GM03348 (cell line): ENCODE measurements at regions not wholly inside any gene's neighbourhood (a gene's known extent, or its start where the extent isn't known, plus 50 kb on each side); places are given as distances from the start of the nearest gene placed in this dataset.

ENCODE experiments used
- DNase-seq: peaks from one replicate; pipeline ENCODE4 v3.0.0; 2012; ENCODE audit warnings: low spot score

DNA sequence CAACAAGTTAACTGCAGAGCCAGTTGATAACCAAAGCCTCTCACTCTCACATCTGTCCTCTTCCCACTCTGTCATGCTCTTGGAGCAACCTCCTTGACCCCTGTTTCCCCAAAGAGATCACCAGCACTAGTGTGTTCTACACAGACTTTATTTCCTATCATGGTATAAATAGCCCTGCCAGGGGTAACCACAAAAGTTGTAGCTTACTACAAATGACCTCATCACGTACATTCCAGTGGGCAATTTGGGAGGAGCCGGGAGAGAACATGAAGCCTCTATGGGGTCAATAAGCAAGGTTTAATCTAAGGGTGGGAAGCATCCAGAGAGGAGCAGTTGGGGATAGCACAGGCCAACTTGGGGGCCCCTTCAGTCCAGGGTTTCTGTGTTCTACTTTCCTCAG is 186.5 kb downstream of the KCNA5 start:
- DNase-seq = peak; percentile 57

DNA sequence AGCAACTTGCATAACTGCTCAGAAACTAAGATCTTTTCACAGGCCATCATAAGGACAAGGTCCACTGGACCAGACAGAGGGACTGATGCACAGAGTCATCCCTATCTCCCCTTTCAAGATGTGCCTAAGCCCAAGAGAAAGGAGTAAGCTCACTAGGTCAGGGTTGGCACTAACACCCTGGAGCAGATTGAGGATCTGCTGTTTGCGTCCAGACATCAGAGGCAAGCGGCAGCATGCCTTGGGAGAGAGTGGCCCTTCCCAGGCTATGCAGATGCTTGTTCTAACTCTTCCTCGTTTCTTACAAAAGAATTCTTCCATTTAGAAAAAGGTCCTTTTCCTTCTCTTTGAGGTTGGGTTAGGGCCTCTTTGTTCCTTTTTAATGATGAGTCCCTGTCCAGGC is 187.2 kb downstream of the KCNA5 start:
- no peak for DNase-seq

DNA sequence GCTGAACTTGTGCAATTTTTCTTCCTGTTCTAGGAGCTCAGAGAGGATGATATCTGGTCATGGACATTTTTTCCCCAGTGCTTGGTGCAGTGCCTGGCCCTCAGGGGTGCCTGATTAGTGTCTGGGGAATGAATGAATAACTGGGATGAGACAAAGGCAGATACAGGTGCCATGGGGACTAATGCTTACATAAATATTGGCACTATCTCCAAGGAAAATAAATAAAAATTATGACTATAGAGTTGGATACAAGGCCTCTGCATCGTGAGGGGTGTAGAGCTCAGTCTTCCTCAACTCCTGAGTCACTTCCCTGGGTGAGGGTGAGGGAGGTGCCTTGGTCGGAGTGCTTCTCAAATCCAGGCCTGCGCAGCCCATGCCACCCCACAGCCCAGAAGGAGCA is 188.6 kb downstream of the KCNA5 start:
- no peak for DNase-seq

DNA sequence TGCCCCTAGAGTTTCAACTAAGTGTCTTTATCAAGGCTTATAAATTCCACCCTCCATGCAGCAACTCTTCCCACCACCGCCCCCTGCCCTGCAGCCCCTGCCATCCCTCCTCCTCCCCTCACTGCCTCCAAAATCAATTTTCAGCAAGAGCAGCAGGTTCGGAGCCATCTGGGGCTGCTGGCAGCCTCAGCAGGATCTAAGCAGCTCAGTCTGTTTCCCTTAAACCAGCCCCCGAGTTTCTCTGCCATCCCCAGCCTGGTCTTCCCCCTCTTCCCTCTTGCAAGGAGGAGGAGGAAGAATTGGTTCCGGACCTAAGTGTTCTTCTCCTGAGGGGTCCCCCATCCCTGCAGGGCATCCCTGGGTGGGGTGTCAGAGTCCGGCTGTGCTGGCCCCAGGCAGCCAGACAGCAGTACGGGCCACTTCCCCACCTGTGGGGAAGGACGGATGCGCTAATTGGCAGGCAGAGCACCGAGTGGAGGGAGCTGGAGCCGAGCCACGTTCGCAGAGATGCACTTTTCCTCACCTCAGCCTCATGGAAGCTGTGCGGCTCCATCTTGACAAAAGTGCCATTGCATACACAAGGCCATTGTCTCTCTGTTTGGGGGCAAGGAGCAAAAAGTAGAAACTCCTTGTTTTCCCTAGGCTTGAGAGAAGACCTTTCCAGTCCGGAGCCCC is 189.3 kb downstream of the KCNA5 start:
- DNase-seq = no peak

DNA sequence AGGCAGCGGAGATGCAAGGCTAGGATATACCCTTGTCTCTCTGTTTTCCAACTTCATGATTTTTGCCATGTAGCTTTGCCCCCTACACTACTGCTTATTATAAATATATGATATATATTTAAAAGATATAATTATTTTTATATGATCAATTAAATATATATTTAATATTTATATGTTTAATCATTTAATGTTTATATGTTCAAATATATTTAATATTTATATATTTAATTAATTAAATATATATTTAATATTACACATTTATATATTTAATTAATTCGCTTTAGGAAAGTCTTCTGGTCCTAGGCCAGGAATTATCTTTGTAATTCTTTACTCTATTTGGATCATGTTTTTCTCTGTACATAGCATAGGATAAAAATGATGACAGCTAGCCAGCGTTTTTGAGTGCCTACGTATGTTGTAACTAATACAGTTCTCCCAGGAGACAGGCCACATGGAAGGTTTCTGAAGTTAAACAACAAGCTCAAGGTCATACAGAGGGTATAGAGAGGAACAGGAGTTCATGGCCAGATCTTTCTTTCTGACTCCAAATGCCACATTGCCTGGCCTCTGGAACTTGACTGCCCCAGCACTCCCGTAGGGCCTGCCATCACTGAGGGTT is 192.5 kb downstream of the KCNA5 start:
- no peak for DNase-seq

DNA sequence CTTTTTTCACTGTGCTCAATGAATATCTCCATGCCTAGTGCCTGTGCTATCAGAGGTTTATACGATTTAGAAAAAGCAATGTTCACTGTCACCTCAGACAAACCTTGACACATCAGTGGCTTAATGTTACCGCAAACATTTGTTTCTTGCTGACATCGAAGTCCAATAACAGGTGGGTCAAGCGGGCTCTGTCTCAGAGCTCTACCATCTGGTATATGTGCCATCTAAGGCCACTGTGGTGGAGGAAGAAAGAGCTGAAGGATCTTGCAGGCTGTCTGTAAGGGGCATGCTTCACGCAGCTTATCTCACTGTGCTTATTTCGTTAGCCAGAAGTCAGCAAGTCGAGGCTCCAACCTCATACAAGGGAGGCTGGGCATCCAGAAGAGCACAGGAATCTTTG is 189.5 kb upstream of the NTF3 start:
- no peak for DNase-seq

DNA sequence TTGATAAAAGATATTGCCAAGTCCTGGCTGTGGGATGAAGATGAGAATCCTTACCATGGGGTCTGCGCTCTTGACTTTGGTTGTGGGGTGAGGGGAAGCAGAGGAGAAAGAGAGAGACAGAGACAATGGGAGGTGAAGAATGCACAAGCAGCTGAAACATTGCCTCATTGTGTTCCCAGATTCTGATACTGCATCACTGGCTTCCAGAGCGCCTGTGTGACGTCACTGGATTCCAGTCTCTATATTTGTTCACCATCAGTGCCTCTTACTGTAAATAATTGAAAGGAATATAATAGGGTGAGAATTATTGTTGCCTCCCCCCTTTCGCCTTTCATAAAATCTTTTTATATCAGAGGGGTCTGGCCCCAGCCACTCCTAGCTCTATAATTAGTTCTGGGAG is 188.9 kb upstream of the NTF3 start:
- DNase-seq = no peak

DNA sequence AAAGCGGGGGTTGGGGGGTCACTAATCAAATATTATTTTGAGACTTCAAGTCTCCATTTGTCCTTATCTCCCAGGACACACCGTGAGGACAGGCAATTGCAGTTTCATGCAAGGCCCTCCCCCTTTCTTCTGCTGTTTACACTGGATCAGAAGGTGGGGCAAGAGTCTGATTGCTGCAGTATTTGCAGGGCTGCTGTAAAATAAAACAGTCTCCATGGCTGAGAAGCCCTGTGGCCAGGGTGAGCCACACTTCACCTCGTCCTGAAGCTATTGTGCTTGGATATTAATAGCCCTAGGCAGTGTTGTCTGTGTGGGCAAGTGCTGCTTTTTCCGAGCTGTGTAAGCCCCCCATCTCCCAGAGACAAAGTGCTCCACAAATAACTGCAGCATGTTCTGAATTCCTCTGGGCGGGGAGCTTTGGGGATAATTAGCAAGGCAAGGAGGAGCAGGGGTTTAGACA is 187.4 kb upstream of the NTF3 start:
- no peak for DNase-seq

DNA sequence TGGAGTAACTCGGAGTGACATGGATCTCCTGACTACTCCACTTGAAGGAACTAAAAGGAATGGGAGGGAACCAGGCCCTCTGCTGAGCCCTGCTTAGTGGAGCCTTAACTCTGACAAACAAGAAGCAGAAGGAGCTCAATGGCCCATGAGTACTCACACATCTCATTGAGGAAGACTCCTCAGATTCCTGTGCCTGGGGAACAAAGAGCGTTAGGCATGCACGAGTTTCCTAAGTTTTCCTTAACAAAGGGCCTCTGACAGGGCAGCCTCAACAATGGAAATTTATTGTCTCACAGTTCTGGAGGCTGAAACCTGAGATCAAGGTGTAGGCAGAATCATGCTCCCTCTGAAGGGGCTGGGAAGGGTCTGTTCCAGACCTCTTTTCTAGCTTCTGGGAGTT is 185.7 kb upstream of the NTF3 start:
- no peak for DNase-seq

DNA sequence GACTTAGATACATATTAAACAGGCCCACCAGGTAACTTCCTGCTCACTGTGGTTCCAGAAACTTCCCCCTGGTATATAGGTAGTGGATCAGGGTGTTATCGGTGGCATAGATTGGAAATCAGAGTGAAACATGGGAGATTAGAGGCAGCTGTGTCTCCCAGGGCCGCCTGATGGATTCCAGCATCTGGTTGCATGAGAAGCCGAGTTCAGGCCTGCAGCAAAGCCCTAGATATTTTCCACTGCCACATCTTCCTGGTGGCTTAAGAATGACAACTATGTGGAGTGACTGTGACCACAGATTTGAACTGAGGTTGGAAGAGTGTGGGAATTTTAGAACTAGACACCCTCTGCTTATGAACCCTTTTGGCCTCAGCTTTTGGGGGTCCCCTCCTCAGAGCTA is 184.8 kb upstream of the NTF3 start:
- DNase-seq = no peak

DNA sequence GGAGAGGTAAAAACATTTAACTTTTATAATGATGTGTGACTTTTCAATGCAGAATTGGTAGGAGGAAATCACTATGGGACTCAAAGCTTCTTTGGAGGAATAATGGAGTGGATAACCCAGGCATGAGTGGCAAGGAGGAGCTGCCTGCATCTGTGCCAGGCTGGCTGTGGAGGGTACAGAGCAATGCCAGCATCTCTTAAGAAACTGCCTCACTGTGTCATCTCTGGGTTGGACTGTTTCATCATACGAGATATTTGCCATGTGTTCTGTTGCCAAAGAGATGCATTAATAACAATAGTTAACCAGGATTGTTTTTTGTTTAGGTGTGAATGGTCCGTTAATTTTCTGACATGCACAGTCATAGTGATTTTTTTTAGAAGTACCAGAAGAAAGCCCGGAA is 183.7 kb upstream of the NTF3 start:
- DNase-seq = no peak

DNA sequence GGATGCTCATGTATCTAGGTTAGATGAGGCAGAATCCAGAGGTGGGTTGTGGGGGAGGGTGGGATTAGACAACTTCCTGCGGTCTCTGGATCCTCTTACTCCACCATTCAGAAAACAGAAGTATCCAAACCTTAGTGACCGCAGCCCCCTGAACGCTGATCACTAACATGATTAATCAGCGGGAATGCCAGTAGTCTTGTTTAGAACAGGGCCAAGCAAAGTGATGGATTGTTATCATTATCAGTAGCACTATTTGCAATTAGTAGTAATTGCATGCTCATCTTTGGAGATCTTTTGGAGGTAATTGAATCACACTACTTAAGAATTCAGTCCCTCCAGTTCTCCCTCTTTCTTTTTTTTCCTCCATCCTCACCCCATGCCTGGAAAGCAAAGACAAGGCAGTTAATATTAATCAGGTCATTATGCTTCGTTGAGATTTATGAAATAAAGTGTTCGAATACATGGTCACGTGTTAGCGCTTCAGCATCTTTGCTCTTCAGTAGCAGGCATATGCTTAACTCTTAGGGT is 182.8 kb upstream of the NTF3 start:
- no peak for DNase-seq

DNA sequence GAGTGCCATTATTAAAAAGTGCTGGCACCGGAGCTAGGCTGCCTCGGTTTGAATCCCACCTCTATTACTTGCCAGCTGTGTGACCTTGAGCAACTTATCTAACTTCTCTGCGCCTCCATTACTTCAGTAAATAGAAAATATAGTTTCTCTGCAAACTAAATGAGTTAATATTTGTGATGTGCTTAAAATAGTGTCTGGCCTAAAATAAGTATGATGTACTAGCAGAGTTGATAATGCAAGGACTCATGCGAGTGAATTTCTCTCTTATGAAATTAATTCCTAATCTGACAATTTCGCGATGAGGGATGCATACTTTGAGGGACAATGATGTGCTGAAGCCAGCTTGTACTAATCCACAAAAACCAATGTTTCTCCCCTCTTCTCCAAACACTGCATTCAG is 180.8 kb upstream of the NTF3 start:
- DNase-seq = no peak

DNA sequence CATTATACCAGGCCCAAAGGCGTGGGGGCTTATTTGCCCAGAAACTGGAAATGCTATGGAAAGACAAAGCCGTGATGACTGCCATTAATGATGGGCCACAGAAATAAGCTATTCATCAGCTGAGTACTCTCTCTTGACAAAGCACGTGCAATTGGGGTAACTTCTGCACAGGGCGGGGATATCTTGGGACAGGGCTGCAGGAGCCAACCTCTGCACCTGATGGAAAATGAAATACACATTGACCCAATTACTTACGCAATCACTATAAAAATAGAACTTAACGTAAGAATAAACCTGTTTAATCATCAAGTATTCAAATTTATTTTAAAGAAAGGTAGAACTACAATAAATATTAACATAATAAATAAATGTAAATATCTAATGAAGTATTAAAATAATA is 180.1 kb upstream of the NTF3 start:
- DNase-seq = no peak

DNA sequence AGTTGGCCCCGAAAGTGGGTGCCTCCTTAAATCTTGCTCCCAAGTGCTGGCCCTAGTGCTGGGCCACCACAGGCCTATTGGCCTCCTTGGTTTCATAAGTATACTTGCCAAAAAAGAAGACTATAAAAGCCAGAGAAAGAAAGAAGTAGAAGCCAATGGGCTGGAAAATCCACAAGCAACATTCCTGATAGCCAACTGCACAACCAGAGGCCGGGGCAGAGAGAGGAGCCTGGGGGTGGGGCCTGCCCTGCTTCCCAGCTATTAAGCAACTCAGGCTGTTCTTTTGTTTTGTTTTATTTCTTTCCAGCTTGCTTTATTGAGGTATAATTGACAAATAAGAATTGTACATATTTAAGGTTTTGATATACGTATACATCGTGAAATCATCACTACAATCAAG is 177.2 kb upstream of the NTF3 start:
- peak; percentile 66 for DNase-seq

DNA sequence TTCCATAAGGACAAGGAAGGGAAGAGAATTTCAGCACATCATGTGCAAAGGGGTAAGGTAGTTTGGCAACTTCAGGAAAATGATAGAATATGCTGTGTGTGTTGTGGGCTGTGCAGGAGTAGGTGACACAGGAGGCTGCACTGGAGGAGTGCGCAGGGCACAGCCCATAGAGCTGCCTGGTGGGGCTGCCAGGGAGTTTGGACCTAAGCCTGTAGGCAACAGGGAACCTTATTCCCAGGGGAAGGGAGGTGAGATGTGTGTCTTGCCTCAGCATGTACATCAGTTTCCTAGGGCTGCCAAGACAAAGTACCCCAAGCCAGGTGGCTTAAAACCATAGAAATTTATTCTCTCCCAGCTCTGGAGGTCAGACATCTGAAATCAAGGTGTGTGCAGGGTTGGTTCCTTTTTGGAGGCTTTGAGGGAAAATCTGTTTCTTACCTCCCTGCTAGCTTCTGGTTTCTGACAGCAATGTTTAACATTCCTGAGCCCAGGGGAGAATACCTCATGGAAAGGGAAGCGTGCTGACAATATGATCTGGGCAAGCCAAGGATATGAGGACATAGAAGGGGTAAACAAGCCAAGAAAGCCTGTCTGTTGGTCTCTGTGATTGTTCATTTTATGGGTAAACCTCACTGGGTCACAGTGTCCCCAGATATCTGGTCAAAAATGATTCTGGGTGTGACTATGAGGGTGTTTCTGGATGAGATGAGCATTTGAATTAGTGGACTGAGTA is 174.0 kb upstream of the NTF3 start:
- DNase-seq = no peak

DNA sequence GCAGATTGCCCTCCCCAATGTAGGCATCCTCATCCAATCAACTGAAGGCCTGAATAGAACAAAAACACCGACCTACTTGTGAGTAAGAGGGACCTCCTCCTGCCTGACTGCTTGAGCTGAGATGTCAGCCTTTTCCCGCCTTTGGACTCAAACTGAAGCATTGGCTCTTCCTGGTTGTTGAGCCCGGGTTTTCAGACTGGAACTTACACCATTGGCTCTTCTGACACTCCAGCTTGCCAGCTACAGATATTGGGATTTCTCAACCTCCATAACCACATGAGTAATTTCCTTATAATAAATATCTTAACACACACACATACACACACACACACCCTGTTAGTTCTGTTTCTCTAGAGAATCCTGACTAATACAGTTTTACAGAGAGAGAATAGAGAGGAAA is 173.4 kb upstream of the NTF3 start:
- DNase-seq = peak; percentile 66

DNA sequence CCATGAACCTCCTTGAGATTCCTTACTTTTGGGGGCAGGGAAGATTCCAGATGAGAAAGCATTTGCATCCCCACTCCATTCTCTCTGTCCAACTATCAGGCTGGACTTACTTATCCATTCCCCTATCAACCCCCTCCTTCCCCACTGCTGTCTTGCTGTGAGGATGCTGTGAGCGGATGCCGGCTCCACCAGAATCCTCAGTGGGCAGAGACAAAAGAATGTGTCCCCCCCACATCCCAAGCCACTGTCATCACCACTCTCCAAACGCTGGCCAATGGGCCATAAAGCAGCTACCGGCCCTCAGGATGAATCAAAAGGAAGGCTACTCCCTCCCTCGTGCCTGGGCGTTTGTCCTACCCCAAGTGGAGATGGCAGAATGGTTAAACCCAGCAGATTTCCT is 173.0 kb upstream of the NTF3 start:
- DNase-seq = no peak

DNA sequence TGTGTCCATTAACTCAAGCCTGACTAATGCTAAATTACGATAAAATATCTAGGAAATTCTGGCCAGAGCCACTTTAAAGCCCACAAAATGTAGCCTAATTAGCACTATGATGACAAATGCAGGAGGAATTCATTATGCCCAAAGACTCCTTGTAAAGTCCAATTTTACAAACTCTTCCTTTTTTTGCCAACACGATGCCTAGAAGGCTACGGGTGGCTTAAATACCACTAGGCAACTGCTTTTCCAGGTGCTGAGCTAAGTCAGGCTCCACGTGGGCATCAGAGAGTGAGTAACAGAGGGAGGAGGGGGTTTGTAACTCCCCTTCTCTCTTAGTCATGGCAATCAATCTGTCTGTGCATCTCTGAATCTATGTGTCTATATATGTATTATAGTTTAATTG is 172.4 kb upstream of the NTF3 start:
- DNase-seq = no peak

DNA sequence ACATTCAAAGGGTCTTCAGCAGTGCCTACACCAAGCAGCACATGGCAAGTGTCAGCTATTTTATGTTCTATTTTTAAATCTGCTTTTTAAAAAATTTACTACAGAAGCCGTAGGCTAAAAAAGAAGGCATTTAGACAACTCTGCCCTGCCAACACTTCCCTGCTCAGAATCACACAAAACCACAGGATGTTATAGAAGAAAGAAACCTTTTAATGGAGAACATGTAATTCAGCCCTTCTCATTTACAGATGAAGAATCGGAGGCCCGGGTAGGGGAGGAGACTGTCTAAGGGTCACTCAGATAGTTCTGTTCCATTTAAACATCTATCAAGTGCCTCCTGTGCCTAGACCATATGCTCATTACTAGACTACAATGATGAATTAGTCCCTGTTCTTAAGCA is 171.8 kb upstream of the NTF3 start:
- no peak for DNase-seq

DNA sequence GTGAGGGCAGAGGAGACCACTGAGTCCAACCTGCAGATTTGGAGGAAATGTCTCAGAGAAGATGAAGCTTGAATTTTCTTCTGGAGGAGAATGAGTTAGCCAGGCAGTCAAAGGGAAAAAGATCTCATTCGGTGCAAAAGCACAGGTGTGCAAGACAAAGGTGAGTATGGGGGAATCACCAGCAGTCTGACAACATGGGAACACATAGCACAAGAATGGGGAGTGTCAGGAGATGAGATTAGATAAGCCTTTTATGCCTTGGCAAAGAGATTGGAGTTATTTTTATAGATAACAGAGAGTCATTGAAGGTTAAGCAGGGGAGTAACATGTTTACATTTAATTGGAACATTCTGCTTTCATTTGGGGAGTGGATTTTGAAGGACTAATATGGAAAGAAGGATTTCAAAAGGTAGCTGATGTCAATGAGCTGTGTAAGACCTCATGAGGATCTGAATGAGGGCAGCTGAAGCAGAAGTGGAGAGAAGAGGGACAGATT is 171.3 kb upstream of the NTF3 start:
- DNase-seq = no peak

DNA sequence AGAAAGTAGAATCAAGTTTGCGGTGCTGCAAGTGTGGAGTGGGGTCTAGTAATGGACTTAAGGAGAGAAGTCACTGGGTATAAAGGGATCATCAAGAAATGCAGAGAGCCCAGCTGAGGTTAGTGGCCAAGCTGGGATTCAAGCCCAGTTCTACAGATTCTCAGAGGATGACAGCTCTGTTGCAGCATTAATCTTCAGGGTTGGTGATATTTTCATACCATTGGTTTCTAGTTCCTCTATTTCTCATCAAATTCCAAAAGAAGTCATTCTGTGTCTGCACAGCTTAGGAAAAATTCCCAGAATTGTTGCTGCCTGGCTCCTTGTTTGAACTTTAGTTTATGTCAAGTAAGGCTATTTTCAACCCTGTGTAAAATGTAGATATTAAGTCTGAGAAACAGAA is 169.5 kb upstream of the NTF3 start:
- DNase-seq = peak; percentile 69

DNA sequence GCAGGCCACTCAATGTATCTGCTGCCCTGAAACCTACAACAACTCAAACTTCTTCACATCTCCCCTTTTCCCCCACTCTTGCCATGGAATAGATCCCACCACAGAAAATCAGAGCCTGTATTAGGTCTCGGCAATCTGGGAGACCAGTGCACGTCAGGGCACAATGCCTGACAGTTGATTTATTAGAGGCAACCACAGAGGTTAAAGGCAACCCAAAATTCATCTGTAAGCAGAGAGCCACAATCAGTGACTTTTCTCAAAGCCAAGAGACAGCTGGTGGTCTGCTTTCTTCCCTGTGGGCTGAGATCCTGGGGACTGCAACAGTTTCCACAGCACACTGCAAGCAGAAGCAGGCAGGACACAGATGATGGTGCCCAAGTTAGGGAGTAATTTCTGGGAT is 169.0 kb upstream of the NTF3 start:
- DNase-seq = no peak
